Thyroid gland (tissue), 4 donors: ENCODE measurements at regions not wholly inside any gene's neighbourhood (a gene's known extent, or its start where the extent isn't known, plus 50 kb on each side); places are given as distances from the start of the nearest gene placed in this dataset.

Experiments used
- DNase-seq, 2 donors: peaks; one replicate each; pipeline ENCODE4 v3.0.0-alpha.2; 2019
- H3K27ac ChIP-seq, 3 donors: fragments of 200-600 bp; sonication (generic); 1 replicate in 2 of 3; 2 replicates in 1 of 3; pipeline ENCODE4 v1.5.1; 2016 to 2019; ENCODE audit warnings: mild to moderate bottlenecking in 1 of 3, moderate library complexity in 1 of 3
- H3K27me3 ChIP-seq: fragments of 200-600 bp; sonication (generic); one replicate; pipeline ENCODE4 v1.5.1; 2019
- H3K36me3 ChIP-seq, 2 donors: fragments of 200-600 bp; sonication (generic); one replicate each; pipeline ENCODE4 v1.5.1; 2016 to 2019
- H3K4me1 ChIP-seq, 2 donors: fragments of 200-600 bp; sonication (generic); one replicate each; pipeline ENCODE4 v1.5.1; 2017 to 2019
- H3K4me3 ChIP-seq, 3 donors: fragments of 200-600 bp; sonication (generic); replicated peaks in 1 of 3; 1 replicate in 2 of 3; 2 replicates in 1 of 3; pipeline ENCODE4 v1.5.1; 2016; ENCODE audit warnings: mild to moderate bottlenecking in 1 of 3
- H3K9me3 ChIP-seq: fragments of 200-600 bp; sonication (generic); one replicate; pipeline ENCODE4 v1.5.1; 2017
- CTCF ChIP-seq, 6 experiments: fragments of 200-600 bp in 3 of 6; fragments of 450-650 bp in 3 of 6; sonication (generic) in 3 of 6; IDR thresholded peaks; one replicate each; pipeline ENCODE4 v1.5.1; 2016 to 2019; ENCODE audit warnings: antibody characterized with exemption in 6 of 6, mild to moderate bottlenecking in 2 of 6, inconsistent platforms in 1 of 6, moderate library complexity in 1 of 6
- POLR2A ChIP-seq, 2 donors: fragments of 450-650 bp; IDR thresholded peaks; one replicate each; pipeline ENCODE4 v1.6.1; 2017; ENCODE audit warnings: antibody characterized with exemption in 2 of 2, mild to moderate bottlenecking in 2 of 2, moderate library complexity in 1 of 2
- WGBS, 2 donors: methylation state at CpG; one replicate each; pipeline ENCODE4 v1.1.5; 2017; 5-methylcytosine and 5-hydroxymethylcytosine counted together
- intact Hi-C: fragments of 100-400 bp; cut with DNase I; formaldehyde crosslinking; loops from one replicate; pipeline ENCODE4 v1.15.1; 2023

- H3K4me3 ChIP-seq = no peak overlapping the region
- no peaks in the 10 kb centered on the region for H3K4me1 ChIP-seq
- H3K27me3 ChIP-seq = no peaks in the 10 kb centered on the region
- no peak for DNase-seq
- H3K27ac ChIP-seq = no peak overlapping the region
- WGBS, 2 donors = 84 to 90% methylated on average over 6 of the region's 6 CpGs
- no peaks in the 10 kb centered on the region for H3K9me3 ChIP-seq
- intact Hi-C loops = no loop called here
- TF ChIP-seq POLR2A (IDR thresholded peaks at IDR 0.05) = no peak
- H3K36me3 ChIP-seq = no peaks in the 10 kb centered on the region
These were observed 400.1 kb upstream of the NRP1 start for GRCh38 chr10:33734393-33735155.

GRCh38 chr10:33733058-33733457 lies 398.6 kb upstream of the NRP1 start:
- intact Hi-C loops = no loop called here
- WGBS, 2 donors = 89 to 91% methylated on average over 3 of the region's 3 CpGs
- DNase-seq = no peak

GRCh38 chr10:33732161-33732680 lies 397.8 kb upstream of the NRP1 start:
- Histone ChIP-seq H3K4me3 (no peak overlapping the region), H3K9me3 (no peaks in the 10 kb centered on the region), H3K4me1 (no peaks in the 10 kb centered on the region), H3K36me3 (no peaks in the 10 kb centered on the region), H3K27ac (no peak overlapping the region), H3K27me3 (no peaks in the 10 kb centered on the region)
- DNase-seq = no peak
- 26 to 32% methylated on average over 8 of the region's 8 CpGs for WGBS, 2 donors
- intact Hi-C loops = no loop called here
- TF ChIP-seq POLR2A (IDR thresholded peaks at IDR 0.05) (no peak), CTCF (IDR thresholded peaks at IDR 0.05) (no peak)

More at GRCh38 chr10:33733058-33733457, 398.6 kb upstream of the NRP1 start:
- Histone ChIP-seq H3K9me3 (no peaks in the 10 kb centered on the region), H3K27ac (no peak overlapping the region), H3K27me3 (no peaks in the 10 kb centered on the region), H3K4me1 (no peaks in the 10 kb centered on the region), H3K4me3 (no peak overlapping the region), H3K36me3 (no peaks in the 10 kb centered on the region)
- TF ChIP-seq POLR2A (IDR thresholded peaks at IDR 0.05) = no peak
- TF ChIP-seq CTCF (IDR thresholded peaks at IDR 0.05) = no peak

- no peaks in the 10 kb centered on the region for H3K9me3 ChIP-seq
- intact Hi-C loops = no loop called here
- no peak for DNase-seq
- H3K4me1 ChIP-seq = no peaks in the 10 kb centered on the region
- H3K36me3 ChIP-seq = no peaks in the 10 kb centered on the region
- H3K27me3 ChIP-seq = no peaks in the 10 kb centered on the region
- TF ChIP-seq POLR2A (IDR thresholded peaks at IDR 0.05) (no peak), CTCF (IDR thresholded peaks at IDR 0.05) (no peak)
- no peak overlapping the region for H3K4me3 ChIP-seq
- WGBS, 2 donors = 80 to 95% methylated on average over 6 of the region's 6 CpGs
- H3K27ac ChIP-seq = no peak overlapping the region
These were observed 396.9 kb upstream of the NRP1 start for GRCh38 chr10:33731322-33731721.

GRCh38 chr10:33725430-33725829 lies 391.0 kb upstream of the NRP1 start:
- DNase-seq = no peak
- no peak for TF ChIP-seq POLR2A (IDR thresholded peaks at IDR 0.05)
- TF ChIP-seq CTCF (IDR thresholded peaks at IDR 0.05) = no peak
- intact Hi-C loops = no loop called here
- Histone ChIP-seq H3K27ac (no peak overlapping the region), H3K4me1 (no peaks in the 10 kb centered on the region), H3K27me3 (no peaks in the 10 kb centered on the region), H3K9me3 (no peaks in the 10 kb centered on the region), H3K36me3 (no peaks in the 10 kb centered on the region), H3K4me3 (no peak overlapping the region)
- 91 to 92% methylated on average over 4 of the region's 4 CpGs for WGBS, 2 donors
